Spleen (tissue), 7 donors: ENCODE measurements at regions not wholly inside any gene's neighbourhood (a gene's known extent, or its start where the extent isn't known, plus 50 kb on each side); places are given as distances from the start of the nearest gene placed in this dataset.

Source experiments
- CTCF ChIP-seq, 11 experiments: fragments of 200-600 bp in 7 of 11; fragments of 450-650 bp in 4 of 11; sonication (generic) in 4 of 11; IDR thresholded peaks in 8 of 11; conservative IDR thresholded peaks in 3 of 11; 1 replicate in 7 of 11; 2 replicates in 4 of 11; pipeline versions ENCODE4 v1.4.0 to v1.8.0; 2016 to 2021; ENCODE audit warnings: antibody characterized with exemption in 11 of 11, inconsistent platforms in 4 of 11, mild to moderate bottlenecking in 1 of 11
- POLR2A ChIP-seq, 3 donors: fragments of 450-650 bp; IDR thresholded peaks; one replicate each; pipeline ENCODE4 v1.5.1; 2017; ENCODE audit warnings: antibody characterized with exemption in 3 of 3, mild to moderate bottlenecking in 1 of 3
- POLR2AphosphoS5 ChIP-seq, 3 donors: sonication (generic); formaldehyde crosslinking; IDR thresholded peaks; one replicate each; pipeline ENCODE4 v1.5.1; 2017; ENCODE audit warnings: antibody characterized with exemption in 3 of 3
- donor health status: DM: no; HTN: no; CAD: no; lungs with moderate emphysema.
- donor health status: DM: no; HTN: no; CAD: no.
- donor health status: DM: no; HTN: no; CAD: no.

- TF ChIP-seq POLR2A (IDR thresholded peaks at IDR 0.05) (no peak), CTCF (IDR thresholded peaks at IDR 0.05 in 8 of 11, conservative IDR thresholded peaks at IDR 0.05 in 3 of 11) (no peak), POLR2AphosphoS5 (IDR thresholded peaks at IDR 0.05) (no peak)
Observed at GRCh38 chr3:72332689-72333088, 515.6 kb downstream of the SHQ1 start.
